HG02973 (cell line): ENCODE measurements at regions not wholly inside any gene's neighbourhood (a gene's known extent, or its start where the extent isn't known, plus 50 kb on each side); places are given as distances from the start of the nearest gene placed in this dataset.
"Not testable (repeated sequence)": the region's sequence is repeated elsewhere in the genome, so short reads cannot be mapped to it uniquely, and the experiment has no call there.

Source experiments
- ATAC-seq: cut with Tn5 transposase; IDR thresholded peaks from one replicate; pipeline ENCODE4 v1.9.1; 2021; ENCODE audit warnings: moderate library complexity; ENCODE audit not compliant: unreplicated experiment

GRCh38 chr1:194378517-194378916 lies 1192.1 kb upstream of the B3GALT2 start:
- no peak for ATAC-seq

GRCh38 chr1:194374649-194375048 lies 1188.2 kb upstream of the B3GALT2 start:
- no peak for ATAC-seq

- ATAC-seq, result no peak
These were observed 1185.9 kb upstream of the B3GALT2 start for GRCh38 chr1:194372266-194372665.

GRCh38 chr1:194369622-194370021 lies 1183.2 kb upstream of the B3GALT2 start:
- ATAC-seq, result no peak

- no peak for ATAC-seq
These were observed 1182.6 kb upstream of the B3GALT2 start for GRCh38 chr1:194369060-194369459.

GRCh38 chr1:194367121-194367520 lies 1180.7 kb upstream of the B3GALT2 start:
- ATAC-seq, result no peak

GRCh38 chr1:194366705-194367104 lies 1180.3 kb upstream of the B3GALT2 start:
- ATAC-seq, result no peak

GRCh38 chr1:194362327-194362726 lies 1175.9 kb upstream of the B3GALT2 start:
- ATAC-seq, result no peak

- ATAC-seq, result no peak
These were observed 1175.1 kb upstream of the B3GALT2 start for GRCh38 chr1:194361374-194362131.

GRCh38 chr1:194358208-194358581 lies 1171.8 kb upstream of the B3GALT2 start:
- no peak for ATAC-seq

GRCh38 chr1:194357573-194358207 lies 1171.3 kb upstream of the B3GALT2 start:
- not testable (repeated sequence) for ATAC-seq

- ATAC-seq, result no peak
These were observed 1169.2 kb upstream of the B3GALT2 start for GRCh38 chr1:194355488-194356106.

GRCh38 chr1:194353121-194353520 lies 1166.7 kb upstream of the B3GALT2 start:
- no peak for ATAC-seq

GRCh38 chr1:194347200-194347599 lies 1160.8 kb upstream of the B3GALT2 start:
- ATAC-seq, result no peak

GRCh38 chr1:194342484-194343262 lies 1156.3 kb upstream of the B3GALT2 start:
- ATAC-seq, result peak; percentile 51

GRCh38 chr1:194341587-194341986 lies 1155.2 kb upstream of the B3GALT2 start:
- ATAC-seq, result no peak

GRCh38 chr1:194339471-194339870 lies 1153.1 kb upstream of the B3GALT2 start:
- no peak for ATAC-seq

GRCh38 chr1:194338241-194338948 lies 1152.0 kb upstream of the B3GALT2 start:
- ATAC-seq, result peak; percentile 56

GRCh38 chr1:194333240-194333639 lies 1146.8 kb upstream of the B3GALT2 start:
- ATAC-seq, result no peak

- no peak for ATAC-seq
These were observed 1145.3 kb upstream of the B3GALT2 start for GRCh38 chr1:194331758-194332157.

- ATAC-seq, result no peak
These were observed 1136.3 kb upstream of the B3GALT2 start for GRCh38 chr1:194322751-194323150.
